Adrenal gland (tissue), 9 donors: ENCODE measurements at regions not wholly inside any gene's neighbourhood (a gene's known extent, or its start where the extent isn't known, plus 50 kb on each side); places are given as distances from the start of the nearest gene placed in this dataset.

ENCODE experiments used
- DNase-seq, 7 donors: peaks; one replicate each; pipeline ENCODE4 v3.0.0-alpha.2; 2019 to 2020
- H3K27ac ChIP-seq, 5 donors: fragments of 200-600 bp; sonication (generic) in 4 of 5; 1 replicate in 3 of 5; 2 replicates in 2 of 5; pipeline versions ENCODE4 v1.5.1 to v1.8.0; 2016 to 2020; ENCODE audit warnings: mild to moderate bottlenecking in 1 of 5
- H3K27me3 ChIP-seq: fragments of 200-600 bp; 2 replicates; pipeline ENCODE4 v1.8.0; 2021
- H3K36me3 ChIP-seq, 2 donors: fragments of 200-600 bp; replicated peaks in 1 of 2; 1 replicate in 1 of 2; 2 replicates in 1 of 2; pipeline versions ENCODE4 v1.5.1 to v1.8.0; 2018 to 2022
- H3K4me1 ChIP-seq, 2 donors: fragments of 200-600 bp; replicated peaks in 1 of 2; 1 replicate in 1 of 2; 2 replicates in 1 of 2; pipeline versions ENCODE4 v1.5.1 to v1.8.0; 2018 to 2021
- H3K4me3 ChIP-seq, 4 donors: fragments of 200-600 bp; sonication (generic) in 3 of 4; one replicate each; pipeline ENCODE4 v1.5.1; 2016 to 2018
- H3K9me3 ChIP-seq, 3 donors: fragments of 200-600 bp; sonication (generic) in 1 of 3; replicated peaks in 1 of 3; 1 replicate in 2 of 3; 2 replicates in 1 of 3; pipeline versions ENCODE4 v1.5.1 to v1.8.0; 2016 to 2021
- CTCF ChIP-seq, 6 experiments: fragments of 450-650 bp in 4 of 6; fragments of 200-600 bp in 2 of 6; sonication (generic) in 1 of 6; IDR thresholded peaks; 1 replicate in 5 of 6; 2 replicates in 1 of 6; pipeline versions ENCODE4 v1.5.1 to v1.8.0; 2016 to 2021; ENCODE audit warnings: antibody characterized with exemption in 6 of 6, mild to moderate bottlenecking in 2 of 6, moderate library complexity in 1 of 6
- POLR2A ChIP-seq, 2 donors: fragments of 450-650 bp; IDR thresholded peaks; one replicate each; pipeline ENCODE4 v1.6.1; 2017; ENCODE audit warnings: antibody characterized with exemption in 2 of 2, mild to moderate bottlenecking in 2 of 2, moderate library complexity in 1 of 2
- WGBS, 4 donors: extraction: QIAGEN DNeasy Blood & Tissue Kit in 2 of 4; methylation state at CpG; one replicate each; pipeline versions ENCODE4 v1.1.5 to v1.1.7; 2013 to 2017; 5-methylcytosine and 5-hydroxymethylcytosine counted together
- intact Hi-C, 2 donors: fragments of 100-400 bp; cut with DNase I; formaldehyde crosslinking; loops; one replicate each; pipeline versions ENCODE4 v1.14.1 to v1.15.0; 2022 to 2023
- donor health status: healthy with polysubstance abuse.
- donor health status: Bipolar disorder and iron deficiency.
- donor health status: DM: yes; HTN: yes; CAD: no.
- donor health status: DM: no; HTN: no; CAD: no.
- donor health status: DM: no; HTN: no; CAD: no.

GRCh38 chr2:224183086-224183485, 144.0 kb upstream of the SERPINE2 start:
- no peaks in the 10 kb centered on the region for H3K36me3 ChIP-seq
- no peak for DNase-seq
- 65 to 86% (median 72%) methylated on average over 3 of the region's 3 CpGs for WGBS, 4 donors
- no peak overlapping the region for H3K27ac ChIP-seq
- intact Hi-C loops: no loop called here
- H3K4me1 ChIP-seq: no peaks in the 10 kb centered on the region
- TF ChIP-seq CTCF (IDR thresholded peaks at IDR 0.05) (no peak), POLR2A (IDR thresholded peaks at IDR 0.05) (no peak)
- no peak overlapping the region for H3K4me3 ChIP-seq
- no peaks in the 10 kb centered on the region for H3K9me3 ChIP-seq
- H3K27me3 ChIP-seq: no peaks in the 10 kb centered on the region

- no peaks in the 10 kb centered on the region for H3K4me1 ChIP-seq
- intact Hi-C loops: no loop called here
- no peaks in the 10 kb centered on the region for H3K36me3 ChIP-seq
- H3K4me3 ChIP-seq: no peak overlapping the region
- TF ChIP-seq CTCF (IDR thresholded peaks at IDR 0.05): no peak
- no peak for TF ChIP-seq POLR2A (IDR thresholded peaks at IDR 0.05)
- H3K27me3 ChIP-seq: no peaks in the 10 kb centered on the region
- no peaks in the 10 kb centered on the region for H3K9me3 ChIP-seq
- DNase-seq: no peak
- WGBS, 4 donors: 86 to 95% (median 91%) methylated on average over 3 of the region's 3 CpGs
- H3K27ac ChIP-seq: no peak overlapping the region
Measured at GRCh38 chr2:224182498-224182897, 143.4 kb upstream of the SERPINE2 start.

- Histone ChIP-seq H3K9me3 (no peaks in the 10 kb centered on the region), H3K4me1 (no peaks in the 10 kb centered on the region), H3K27me3 (no peaks in the 10 kb centered on the region), H3K36me3 (no peaks in the 10 kb centered on the region), H3K4me3 (no peak overlapping the region), H3K27ac (no peak overlapping the region)
- WGBS, 4 donors: 84 to 93% (median 88%) methylated on average over 6 of the region's 6 CpGs
- intact Hi-C loops: no loop called here
- DNase-seq: no peak
- TF ChIP-seq POLR2A (IDR thresholded peaks at IDR 0.05): no peak
- no peak for TF ChIP-seq CTCF (IDR thresholded peaks at IDR 0.05)
Measured at GRCh38 chr2:224181534-224182155, 142.6 kb upstream of the SERPINE2 start.

GRCh38 chr2:224180810-224181209, 141.7 kb upstream of the SERPINE2 start:
- Histone ChIP-seq H3K9me3 (no peaks in the 10 kb centered on the region), H3K4me3 (no peak overlapping the region), H3K27ac (no peak overlapping the region), H3K4me1 (no peaks in the 10 kb centered on the region), H3K36me3 (no peaks in the 10 kb centered on the region), H3K27me3 (no peaks in the 10 kb centered on the region)
- intact Hi-C loops: no loop called here
- 84 to 87% (median 86%) methylated on average over 4 of the region's 4 CpGs for WGBS, 4 donors
- TF ChIP-seq POLR2A (IDR thresholded peaks at IDR 0.05): no peak
- no peak for TF ChIP-seq CTCF (IDR thresholded peaks at IDR 0.05)
- no peak for DNase-seq
